ENCODE measurements at regions not wholly inside any gene's neighbourhood (a gene's known extent, or its start where the extent isn't known, plus 50 kb on each side); places are given as distances from the start of the nearest gene placed in this dataset.
A peak's percentile ranks its signal among the peaks of the same experiment; 100 is the strongest.

DNA sequence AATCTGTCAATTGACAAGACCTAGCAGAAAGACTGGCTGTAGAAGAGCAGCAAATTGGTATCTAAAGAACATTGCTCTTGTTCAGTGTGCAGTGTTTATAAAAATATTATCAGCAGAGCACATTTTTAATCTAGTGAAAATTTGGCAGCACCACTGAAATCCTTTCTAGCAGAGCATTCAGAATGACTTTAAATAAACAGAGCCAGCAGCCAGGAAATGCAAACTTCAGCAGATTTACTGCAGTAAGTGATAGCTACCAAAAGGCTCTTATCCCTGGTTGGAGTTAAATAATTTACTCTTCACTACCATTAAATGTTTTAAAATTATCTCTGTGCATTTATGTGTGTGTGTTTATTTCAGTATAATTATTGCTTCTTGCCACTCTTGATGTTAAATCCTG lies 590.9 kb upstream of the CITED2 start:
- in situ Hi-C loops (cut with MboI) (no loop called here), intact Hi-C loops (cut with micrococcal nuclease) (no loop called here)
- H3K79me2 ChIP-seq (ENCODE audit: control insufficient read depth, insufficient read depth, low read length) = no peaks in the 10 kb centered on the region
- H3K27ac ChIP-seq (ENCODE audit: extremely low read depth, low read depth, low read length) = no peak overlapping the region
- BruUV-seq (replicated peaks) = no TSS peak
- TF ChIP-seq, protein P1, sequence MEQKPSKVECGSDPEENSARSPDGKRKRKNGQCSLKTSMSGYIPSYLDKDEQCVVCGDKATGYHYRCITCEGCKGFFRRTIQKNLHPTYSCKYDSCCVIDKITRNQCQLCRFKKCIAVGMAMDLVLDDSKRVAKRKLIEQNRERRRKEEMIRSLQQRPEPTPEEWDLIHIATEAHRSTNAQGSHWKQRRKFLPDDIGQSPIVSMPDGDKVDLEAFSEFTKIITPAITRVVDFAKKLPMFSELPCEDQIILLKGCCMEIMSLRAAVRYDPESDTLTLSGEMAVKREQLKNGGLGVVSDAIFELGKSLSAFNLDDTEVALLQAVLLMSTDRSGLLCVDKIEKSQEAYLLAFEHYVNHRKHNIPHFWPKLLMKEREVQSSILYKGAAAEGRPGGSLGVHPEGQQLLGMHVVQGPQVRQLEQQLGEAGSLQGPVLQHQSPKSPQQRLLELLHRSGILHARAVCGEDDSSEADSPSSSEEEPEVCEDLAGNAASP (IDR thresholded peaks at IDR 0.05) = no peak
- peak; percentile 79 for TF ChIP-seq ZNF316 (IDR thresholded peaks at IDR 0.05)
- TF ChIP-seq MAFK (IDR thresholded peaks at IDR 0.05; ENCODE audit: low read length) = peak; percentile 52; the same call in 1 of the 2 replicates
- peak; percentile 37 for TF ChIP-seq MAFG (tag; conservative IDR thresholded peaks at IDR 0.05)
- TF ChIP-seq MAFF (IDR thresholded peaks at IDR 0.05; ENCODE audit: low read length) = peak; percentile 68
- TF ChIP-seq C11orf30 (IDR thresholded peaks at IDR 0.05; ENCODE audit: low read depth) = peak; percentile 58
- ChIA-PET CTCF (ENCODE audit: low intra/inter-chr PET ratio) (interaction anchor here (0.6 kb wide), 1 partner anchor 593 kb away, joined by 3 read pairs; no protein-coding TSS in a partner anchor), POLR2A (interaction anchor here (1.3 kb wide), 1 partner anchor 11 kb away, joined by 4 read pairs; no protein-coding TSS in a partner anchor)
- H3K9me3 ChIP-seq (replicated peaks; ENCODE audit: control insufficient read depth, insufficient read depth, low read depth, low read length) = no peaks in the 10 kb centered on the region
- no peak overlapping the region for H3K4me3 ChIP-seq
- H3K27me3 ChIP-seq (ENCODE audit: control insufficient read depth in 2 of 2, insufficient read depth in 2 of 2, low read length in 2 of 2) = no peaks in the 10 kb centered on the region
- no peak for FAIRE-seq
- H3K9ac ChIP-seq (ENCODE audit: insufficient read depth in 1 of 2, low read depth in 2 of 2, low read length in 2 of 2) = no peak overlapping the region
- H2AFZ ChIP-seq (ENCODE audit: low read depth, low read length) = peak overlapping the region; percentile 40; the same call in 1 of the 2 replicates
- no peak for DNase-seq (ENCODE audit: extremely low read depth in 1 of 4, low spot score in 3 of 4)
- no peaks in the 10 kb centered on the region for H3K36me3 ChIP-seq (ENCODE audit: control insufficient read depth, insufficient read depth, low read length)
- no peak overlapping the region for H3K4me2 ChIP-seq (ENCODE audit: insufficient read depth, low read length)
- no peak for ATAC-seq
- no peaks in the 10 kb centered on the region for H3K9me1 ChIP-seq (ENCODE audit: control insufficient read depth, insufficient read depth, low read length)
- no peaks in the 10 kb centered on the region for H4K20me1 ChIP-seq (replicated peaks; ENCODE audit: control insufficient read depth, insufficient read depth, low read length)
- peaks cover 0 to 3% of the 10 kb centered on the region in 2 experiments; a peak in 1 of 5 replicates for H3K4me1 ChIP-seq (replicated peaks in 1 of 2; ENCODE audit: control insufficient read depth in 2 of 2, insufficient read depth in 2 of 2, low read length in 2 of 2)

DNA sequence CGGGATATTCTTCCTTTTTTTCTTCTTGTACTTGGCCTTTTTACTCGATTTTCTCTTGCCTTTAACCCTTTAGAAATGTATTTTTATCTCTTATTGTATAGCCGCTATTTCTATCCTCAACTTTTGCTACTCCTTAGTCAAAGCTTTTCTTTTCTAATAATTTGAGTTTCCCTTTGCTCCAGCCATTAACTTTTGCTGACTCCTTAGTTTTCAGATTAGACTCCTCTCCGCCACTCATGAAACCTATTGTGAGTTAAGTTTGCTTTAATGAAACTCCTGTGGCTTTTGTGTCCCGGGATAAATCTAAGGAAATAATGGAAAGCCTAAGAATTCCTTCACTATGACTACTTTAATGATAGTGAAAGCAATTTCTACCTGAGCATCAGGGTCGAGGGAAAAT lies 590.3 kb upstream of the CITED2 start:
- Histone ChIP-seq H3K9me1 (ENCODE audit: control insufficient read depth, insufficient read depth, low read length) (no peaks in the 10 kb centered on the region), H2AFZ (ENCODE audit: low read depth, low read length) (peak overlapping the region; percentile 40; the same call in 1 of the 2 replicates), H3K4me3 (no peak overlapping the region), H3K9me3 (replicated peaks; ENCODE audit: control insufficient read depth, insufficient read depth, low read depth, low read length) (no peaks in the 10 kb centered on the region), H3K27ac (ENCODE audit: extremely low read depth, low read depth, low read length) (no peak overlapping the region), H3K4me2 (ENCODE audit: insufficient read depth, low read length) (no peak overlapping the region), H3K36me3 (ENCODE audit: control insufficient read depth, insufficient read depth, low read length) (no peaks in the 10 kb centered on the region), H3K9ac (ENCODE audit: insufficient read depth in 1 of 2, low read depth in 2 of 2, low read length in 2 of 2) (no peak overlapping the region), H3K27me3 (ENCODE audit: control insufficient read depth in 2 of 2, insufficient read depth in 2 of 2, low read length in 2 of 2) (no peaks in the 10 kb centered on the region), H3K4me1 (replicated peaks in 1 of 2; ENCODE audit: control insufficient read depth in 2 of 2, insufficient read depth in 2 of 2, low read length in 2 of 2) (peaks cover 0 to 3% of the 10 kb centered on the region in 2 experiments; a peak in 1 of 5 replicates), H4K20me1 (replicated peaks; ENCODE audit: control insufficient read depth, insufficient read depth, low read length) (no peaks in the 10 kb centered on the region), H3K79me2 (ENCODE audit: control insufficient read depth, insufficient read depth, low read length) (no peaks in the 10 kb centered on the region)
- intact Hi-C loops (cut with micrococcal nuclease) (no loop called here), in situ Hi-C loops (cut with MboI) (no loop called here)
- ChIA-PET CTCF (ENCODE audit: low intra/inter-chr PET ratio) (no interaction called here), POLR2A (interaction anchor here (0.8 kb wide), 1 partner anchor 9 kb away, joined by 3 read pairs; no protein-coding TSS in a partner anchor)
- no peak for FAIRE-seq
- 32% methylated on average over 6 of the region's 6 CpGs for WGBS (ENCODE audit: insufficient coverage, low coverage, missing lambda C conversion rate)
- no peak for DNase-seq (ENCODE audit: extremely low read depth in 1 of 4, low spot score in 3 of 4)
- no peak for ATAC-seq
- BruUV-seq (replicated peaks) = no TSS peak
- TF ChIP-seq C11orf30 (IDR thresholded peaks at IDR 0.05; ENCODE audit: low read depth) (peak; percentile 70), MCM7 (IDR thresholded peaks at IDR 0.05) (no peak), MAFG (tag; conservative IDR thresholded peaks at IDR 0.05) (peak; percentile 63), ZNF197 (CRISPR knock-in tag; IDR thresholded peaks at IDR 0.05; ENCODE audit: low read depth) (no peak), ZNF143 (CRISPR knock-in tag; IDR thresholded peaks at IDR 0.05) (no peak), FOXA3 (CRISPR knock-in tag; conservative IDR thresholded peaks at IDR 0.05 in 1 of 2, IDR thresholded peaks at IDR 0.05 in 1 of 2) (no peak)
- TF ChIP-seq, protein P2, sequence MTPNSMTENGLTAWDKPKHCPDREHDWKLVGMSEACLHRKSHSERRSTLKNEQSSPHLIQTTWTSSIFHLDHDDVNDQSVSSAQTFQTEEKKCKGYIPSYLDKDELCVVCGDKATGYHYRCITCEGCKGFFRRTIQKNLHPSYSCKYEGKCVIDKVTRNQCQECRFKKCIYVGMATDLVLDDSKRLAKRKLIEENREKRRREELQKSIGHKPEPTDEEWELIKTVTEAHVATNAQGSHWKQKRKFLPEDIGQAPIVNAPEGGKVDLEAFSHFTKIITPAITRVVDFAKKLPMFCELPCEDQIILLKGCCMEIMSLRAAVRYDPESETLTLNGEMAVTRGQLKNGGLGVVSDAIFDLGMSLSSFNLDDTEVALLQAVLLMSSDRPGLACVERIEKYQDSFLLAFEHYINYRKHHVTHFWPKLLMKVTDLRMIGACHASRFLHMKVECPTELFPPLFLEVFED (CRISPR knock-in tag; conservative IDR thresholded peaks at IDR 0.05) = no peak
- TF ChIP-seq, protein P3, sequence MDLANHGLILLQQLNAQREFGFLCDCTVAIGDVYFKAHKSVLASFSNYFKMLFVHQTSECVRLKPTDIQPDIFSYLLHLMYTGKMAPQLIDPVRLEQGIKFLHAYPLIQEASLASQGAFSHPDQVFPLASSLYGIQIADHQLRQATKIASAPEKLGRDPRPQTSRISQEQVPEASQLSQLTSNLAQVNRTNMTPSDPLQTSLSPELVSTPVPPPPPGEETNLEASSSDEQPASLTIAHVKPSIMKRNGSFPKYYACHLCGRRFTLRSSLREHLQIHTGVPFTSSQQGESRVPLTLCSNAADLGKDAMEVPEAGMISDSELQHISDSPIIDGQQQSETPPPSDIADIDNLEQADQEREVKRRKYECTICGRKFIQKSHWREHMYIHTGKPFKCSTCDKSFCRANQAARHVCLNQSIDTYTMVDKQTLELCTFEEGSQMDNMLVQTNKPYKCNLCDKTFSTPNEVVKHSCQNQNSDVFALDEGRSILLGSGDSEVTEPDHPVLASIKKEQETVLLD (IDR thresholded peaks at IDR 0.05) = no peak

Data from K562 (cell line).